ENCODE measurements at regions not wholly inside any gene's neighbourhood (a gene's known extent, or its start where the extent isn't known, plus 50 kb on each side); places are given as distances from the start of the nearest gene placed in this dataset.

- Histone ChIP-seq H3K79me2 (ENCODE audit: insufficient read depth, low read depth) (no peaks in the 10 kb centered on the region), H3K4me1 (ENCODE audit: low read depth, poor library complexity, severe bottlenecking) (no peaks in the 10 kb centered on the region), H3K36me3 (ENCODE audit: insufficient read depth) (no peaks in the 10 kb centered on the region), H3K27me3 (ENCODE audit: insufficient read depth, low read depth) (no peaks in the 10 kb centered on the region), H3K9ac (no peak overlapping the region), H2AFZ (ENCODE audit: low read depth) (no peak overlapping the region), H3K4me3 (IDR thresholded peaks at IDR 0.05; ENCODE audit: insufficient read depth, low read depth, low read length) (no peak overlapping the region), H3K4me2 (no peak overlapping the region), H4K20me1 (ENCODE audit: insufficient read depth) (no peaks in the 10 kb centered on the region), H3K27ac (no peak overlapping the region)
- no peak for TF ChIP-seq CTCF (conservative IDR thresholded peaks at IDR 0.05; ENCODE audit: low read depth, low read length)
Observed at GRCh38 chr10:85170026-85170425, 841.6 kb downstream of the CCSER2 start.

- Histone ChIP-seq H3K4me2 (no peak overlapping the region), H3K4me3 (IDR thresholded peaks at IDR 0.05; ENCODE audit: insufficient read depth, low read depth, low read length) (no peak overlapping the region), H3K36me3 (ENCODE audit: insufficient read depth) (no peaks in the 10 kb centered on the region), H2AFZ (ENCODE audit: low read depth) (no peak overlapping the region), H3K4me1 (ENCODE audit: low read depth, poor library complexity, severe bottlenecking) (no peaks in the 10 kb centered on the region), H3K27me3 (ENCODE audit: insufficient read depth, low read depth) (no peaks in the 10 kb centered on the region), H3K79me2 (ENCODE audit: insufficient read depth, low read depth) (no peaks in the 10 kb centered on the region), H4K20me1 (ENCODE audit: insufficient read depth) (no peaks in the 10 kb centered on the region), H3K9ac (no peak overlapping the region), H3K27ac (no peak overlapping the region)
- no peak for TF ChIP-seq CTCF (conservative IDR thresholded peaks at IDR 0.05; ENCODE audit: low read depth, low read length)
Observed at GRCh38 chr10:85175635-85176034, 847.2 kb downstream of the CCSER2 start.

DNA sequence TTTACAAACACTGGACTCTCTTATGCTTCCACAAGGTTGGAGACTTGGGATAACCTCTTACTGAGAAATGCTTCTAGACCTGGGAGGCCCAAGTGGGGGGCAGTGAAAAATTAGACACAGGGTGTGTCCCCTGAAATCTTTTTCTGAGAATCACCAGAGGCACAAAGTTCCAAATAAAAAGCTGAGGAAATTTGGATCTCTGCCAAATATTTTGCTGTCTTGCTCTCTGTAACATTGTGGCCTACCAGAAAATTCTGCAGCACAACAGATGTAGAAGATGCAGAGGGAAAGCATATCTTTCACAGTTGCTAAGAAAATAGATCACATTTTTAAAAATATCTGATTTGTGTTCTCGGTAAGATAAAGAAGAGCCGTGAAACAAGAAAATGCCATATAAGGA is 849.4 kb downstream of the CCSER2 start:
- Histone ChIP-seq H3K79me2 (ENCODE audit: insufficient read depth, low read depth) (no peaks in the 10 kb centered on the region), H3K27me3 (ENCODE audit: insufficient read depth, low read depth) (no peaks in the 10 kb centered on the region), H2AFZ (ENCODE audit: low read depth) (no peak overlapping the region), H3K36me3 (ENCODE audit: insufficient read depth) (no peaks in the 10 kb centered on the region), H3K9ac (no peak overlapping the region), H4K20me1 (ENCODE audit: insufficient read depth) (no peaks in the 10 kb centered on the region), H3K4me3 (IDR thresholded peaks at IDR 0.05; ENCODE audit: insufficient read depth, low read depth, low read length) (no peak overlapping the region), H3K4me1 (ENCODE audit: low read depth, poor library complexity, severe bottlenecking) (no peaks in the 10 kb centered on the region), H3K27ac (no peak overlapping the region), H3K4me2 (no peak overlapping the region)
- no peak for TF ChIP-seq CTCF (conservative IDR thresholded peaks at IDR 0.05; ENCODE audit: low read depth, low read length)

DNA sequence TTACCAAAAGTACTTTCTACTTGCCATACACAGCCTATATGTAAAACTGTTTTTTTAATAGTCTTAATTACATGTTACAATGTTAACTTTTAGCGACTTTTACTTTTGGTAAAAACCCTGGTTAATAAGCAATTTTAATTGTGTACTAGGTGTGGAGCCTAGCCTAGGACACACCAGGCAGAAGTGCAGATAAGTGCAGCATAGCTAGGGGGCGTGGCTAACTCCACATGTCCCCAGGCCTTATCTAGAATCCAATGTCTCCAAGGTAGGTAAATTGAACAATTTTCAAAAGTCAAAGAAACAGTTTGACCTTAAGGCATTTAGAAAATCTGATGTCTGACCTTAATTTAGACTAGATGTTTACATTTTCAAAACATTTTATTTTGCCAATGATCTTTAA is 858.7 kb downstream of the CCSER2 start:
- H3K4me2 ChIP-seq = no peak overlapping the region
- H3K4me1 ChIP-seq (ENCODE audit: low read depth, poor library complexity, severe bottlenecking) = no peaks in the 10 kb centered on the region
- H3K36me3 ChIP-seq (ENCODE audit: insufficient read depth) = no peaks in the 10 kb centered on the region
- no peak for TF ChIP-seq CTCF (conservative IDR thresholded peaks at IDR 0.05; ENCODE audit: low read depth, low read length)
- H3K79me2 ChIP-seq (ENCODE audit: insufficient read depth, low read depth) = no peaks in the 10 kb centered on the region
- no peaks in the 10 kb centered on the region for H4K20me1 ChIP-seq (ENCODE audit: insufficient read depth)
- no peak overlapping the region for H2AFZ ChIP-seq (ENCODE audit: low read depth)
- no peak overlapping the region for H3K4me3 ChIP-seq (IDR thresholded peaks at IDR 0.05; ENCODE audit: insufficient read depth, low read depth, low read length)
- H3K27ac ChIP-seq = no peak overlapping the region
- H3K9ac ChIP-seq = no peak overlapping the region
- H3K27me3 ChIP-seq (ENCODE audit: insufficient read depth, low read depth) = no peaks in the 10 kb centered on the region

All from KMS-11 (cell line).